Small intestine (tissue), 7 donors: ENCODE measurements at regions not wholly inside any gene's neighbourhood (a gene's known extent, or its start where the extent isn't known, plus 50 kb on each side); places are given as distances from the start of the nearest gene placed in this dataset.

Experiments used
- DNase-seq, 2 donors: peaks; one replicate each; pipeline versions ENCODE4 v3.0.0 to v3.0.0-alpha.2; 2013
- FAIRE-seq: peaks from 2 replicates; lab custom pipeline; 2012; peaks lifted over from hg19 to GRCh38; lab: Jason Lieb, UNC
- H3K27ac ChIP-seq, 3 donors: one replicate each; pipeline ENCODE4 v1.5.1; 2013; ENCODE audit warnings: low read length in 2 of 3, mild to moderate bottlenecking in 2 of 3, control low read depth in 1 of 3, inconsistent platforms in 1 of 3, low read depth in 1 of 3, moderate library complexity in 1 of 3
- H3K27me3 ChIP-seq, 3 donors: one replicate each; pipeline ENCODE4 v1.6.1; 2013; ENCODE audit warnings: low read length in 3 of 3, inconsistent platforms in 1 of 3; ENCODE audit not compliant: control insufficient read depth in 3 of 3, insufficient read depth in 3 of 3
- H3K36me3 ChIP-seq, 3 donors: one replicate each; pipeline ENCODE4 v1.6.1; 2013; ENCODE audit warnings: low read length in 3 of 3, inconsistent platforms in 1 of 3, low read depth in 1 of 3, mild to moderate bottlenecking in 1 of 3, moderate library complexity in 1 of 3; ENCODE audit not compliant: control insufficient read depth in 3 of 3, insufficient read depth in 2 of 3
- H3K4me1 ChIP-seq, 3 donors: one replicate each; pipeline ENCODE4 v1.6.1; 2013; ENCODE audit warnings: low read length in 2 of 3, inconsistent platforms in 1 of 3, low read depth in 1 of 3, mild to moderate bottlenecking in 1 of 3, moderate library complexity in 1 of 3; ENCODE audit not compliant: control insufficient read depth in 3 of 3, insufficient read depth in 2 of 3
- H3K4me3 ChIP-seq, 3 donors: one replicate each; pipeline ENCODE4 v1.5.1; 2013; ENCODE audit warnings: low read length in 3 of 3, control low read depth in 1 of 3, inconsistent platforms in 1 of 3, low read depth in 1 of 3, mild to moderate bottlenecking in 1 of 3, moderate library complexity in 1 of 3
- H3K9me3 ChIP-seq, 2 donors: one replicate each; pipeline ENCODE4 v1.6.1; 2013; ENCODE audit warnings: low read depth in 1 of 2, low read length in 1 of 2; ENCODE audit not compliant: control insufficient read depth in 2 of 2, insufficient read depth in 1 of 2
- WGBS, 3 donors: extraction: QIAGEN DNeasy Blood & Tissue Kit; methylation state at CpG; one replicate each; pipeline ENCODE4 v1.1.7; 2013; 5-methylcytosine and 5-hydroxymethylcytosine counted together
- donor health status: healthy with polysubstance abuse.
- donor health status: control.
- donor health status: control.
- donor health status: Bipolar disorder and iron deficiency.
- donor health status: healthy.

DNA sequence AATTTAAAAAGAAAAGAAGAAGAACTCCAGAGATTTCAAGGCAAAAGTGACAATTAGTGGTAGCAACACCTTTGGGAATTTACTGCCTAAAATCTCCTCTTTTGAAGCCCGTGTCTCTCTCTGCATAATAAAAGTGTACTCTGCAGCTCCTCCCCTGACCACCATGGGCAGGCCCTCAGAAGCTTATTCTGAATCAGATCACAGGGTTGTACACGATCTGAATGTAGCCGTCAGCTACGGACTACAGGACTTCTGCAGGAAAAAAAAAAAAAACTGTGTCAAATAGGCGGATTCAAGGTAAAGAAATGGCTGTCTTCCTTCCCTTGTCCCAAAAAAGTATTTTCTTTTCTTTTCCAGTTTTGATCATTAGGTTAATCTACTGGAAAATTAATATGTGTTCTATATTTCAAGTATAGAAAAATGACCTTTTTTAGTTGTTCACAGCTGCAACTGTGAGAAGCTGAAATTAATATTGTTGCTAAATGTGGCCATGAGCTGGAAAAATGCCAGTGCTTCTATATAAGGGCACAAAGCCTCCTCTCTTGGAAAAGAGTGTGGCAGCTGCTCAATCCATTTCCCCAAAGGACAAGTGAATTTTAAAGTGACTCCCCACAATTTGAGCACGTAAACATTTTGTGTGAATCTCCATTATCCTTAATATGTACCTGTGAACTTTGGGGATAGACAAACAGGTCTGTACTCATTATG, 397.4 kb downstream of the C6orf118 start:
- no peak overlapping the region for H3K4me3 ChIP-seq
- H3K4me1 ChIP-seq: no peaks in the 10 kb centered on the region
- FAIRE-seq: no peak
- H3K9me3 ChIP-seq: peaks cover 0 to 4% of the 10 kb centered on the region in 2 donors
- H3K36me3 ChIP-seq: no peaks in the 10 kb centered on the region
- no peak for DNase-seq
- no peak overlapping the region for H3K27ac ChIP-seq
- H3K27me3 ChIP-seq: no peaks in the 10 kb centered on the region
- 37 to 58% (median 55%) methylated on average over 6 of the region's 6 CpGs for WGBS, 3 donors

DNA sequence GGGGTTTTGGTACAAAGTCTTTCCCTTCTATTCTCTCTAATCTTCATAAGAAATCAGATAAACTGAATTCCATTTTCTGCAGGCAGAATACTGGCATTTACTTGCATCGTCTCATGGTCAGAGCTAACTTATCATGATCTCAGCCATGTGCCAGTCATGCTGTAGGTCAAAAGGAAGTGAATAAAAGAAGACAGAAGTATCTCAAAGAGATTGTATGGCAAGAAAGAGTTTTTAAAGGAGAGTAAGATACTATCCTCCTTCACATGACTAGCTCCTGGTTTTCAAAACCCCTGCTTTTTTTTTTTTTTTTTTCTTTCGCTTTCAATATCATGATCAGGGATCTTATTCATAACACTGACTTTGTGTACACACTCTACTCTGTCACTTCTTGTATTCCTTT, 398.3 kb downstream of the C6orf118 start:
- H3K27me3 ChIP-seq: no peaks in the 10 kb centered on the region
- H3K27ac ChIP-seq: no peak overlapping the region
- no peaks in the 10 kb centered on the region for H3K9me3 ChIP-seq
- no peak for FAIRE-seq
- no peak overlapping the region for H3K4me3 ChIP-seq
- DNase-seq: no peak
- H3K36me3 ChIP-seq: no peaks in the 10 kb centered on the region
- no peaks in the 10 kb centered on the region for H3K4me1 ChIP-seq
- 49 to 63% (median 49%) methylated on average over 2 of the region's 2 CpGs for WGBS, 3 donors

DNA sequence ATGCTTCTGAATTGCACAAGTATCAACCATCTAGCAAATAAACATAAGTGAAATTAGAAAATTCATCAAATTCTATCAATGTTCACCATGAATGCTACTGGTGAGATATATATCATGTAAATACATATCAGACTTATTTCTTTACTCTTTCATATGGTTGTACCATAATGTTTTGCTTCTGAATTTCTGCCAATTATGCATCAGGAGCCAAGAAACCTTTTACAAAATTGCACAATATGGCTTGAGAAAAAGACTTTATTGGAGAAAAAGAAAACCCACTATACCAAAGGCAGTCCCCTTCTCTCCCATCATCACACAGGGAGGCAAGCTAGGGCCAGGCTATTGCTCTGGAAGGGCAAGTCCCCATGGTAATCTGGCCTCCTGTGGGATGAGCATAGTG, 402.6 kb downstream of the C6orf118 start:
- no peak for FAIRE-seq

DNA sequence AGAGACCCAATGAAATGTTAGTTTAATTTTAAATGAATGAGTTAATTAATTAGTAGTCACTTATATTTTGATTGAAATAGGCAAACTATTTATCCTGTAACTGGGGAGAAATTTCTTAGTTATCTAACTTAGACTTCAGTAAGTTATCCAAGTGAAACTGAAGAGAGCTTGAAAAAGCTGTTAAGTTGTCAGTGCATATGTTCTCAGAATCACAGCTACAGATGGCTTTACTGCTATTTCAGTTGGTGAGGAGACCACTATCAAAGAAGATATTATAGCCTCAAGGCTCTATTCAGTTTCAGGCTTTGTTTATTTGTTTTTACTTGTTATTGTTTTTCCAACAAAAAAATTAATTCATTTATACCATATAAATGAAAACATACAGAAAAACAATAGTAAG, 404.1 kb downstream of the C6orf118 start:
- no peak overlapping the region for H3K4me3 ChIP-seq
- H3K4me1 ChIP-seq: no peaks in the 10 kb centered on the region

More for the DNA sequence above, 402.6 kb downstream of the C6orf118 start:
- H3K4me1 ChIP-seq: no peaks in the 10 kb centered on the region
- H3K4me3 ChIP-seq: no peak overlapping the region
- no peak for DNase-seq
- no peaks in the 10 kb centered on the region for H3K36me3 ChIP-seq
- no peak overlapping the region for H3K27ac ChIP-seq
- H3K27me3 ChIP-seq: no peaks in the 10 kb centered on the region
- no peaks in the 10 kb centered on the region for H3K9me3 ChIP-seq

DNA sequence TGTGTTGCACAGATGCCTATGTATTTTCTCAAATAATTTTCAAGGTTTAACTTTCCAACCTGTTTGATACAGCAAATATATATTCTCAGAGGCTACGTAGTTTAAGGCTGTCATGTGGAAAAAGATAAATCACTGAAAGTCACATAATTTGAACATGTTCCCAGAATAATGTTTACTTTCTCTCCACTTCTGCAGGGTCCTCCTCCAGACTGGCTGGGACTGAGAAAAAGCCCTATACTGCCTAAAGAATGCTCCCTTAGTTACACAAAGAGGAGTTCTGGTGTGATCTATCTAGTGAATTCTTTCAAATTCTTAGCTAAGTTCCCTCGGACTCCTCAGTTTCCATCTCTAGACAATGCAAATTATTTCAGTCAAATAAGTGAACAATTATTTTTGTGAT, 411.0 kb downstream of the C6orf118 start:
- 53 to 79% (median 77%) methylated on average over 2 of the region's 2 CpGs for WGBS, 3 donors
- Histone ChIP-seq H3K9me3 (peaks cover 2 to 12% of the 10 kb centered on the region in 2 donors), H3K4me3 (no peak overlapping the region), H3K36me3 (no peaks in the 10 kb centered on the region), H3K27ac (no peak overlapping the region), H3K4me1 (no peaks in the 10 kb centered on the region), H3K27me3 (no peaks in the 10 kb centered on the region)
- DNase-seq (no peak), FAIRE-seq (no peak)

More for the DNA sequence above, 404.1 kb downstream of the C6orf118 start:
- no peak for DNase-seq
- Histone ChIP-seq H3K9me3 (no peaks in the 10 kb centered on the region), H3K36me3 (no peaks in the 10 kb centered on the region), H3K27ac (no peak overlapping the region), H3K27me3 (no peaks in the 10 kb centered on the region)
- FAIRE-seq: no peak

DNA sequence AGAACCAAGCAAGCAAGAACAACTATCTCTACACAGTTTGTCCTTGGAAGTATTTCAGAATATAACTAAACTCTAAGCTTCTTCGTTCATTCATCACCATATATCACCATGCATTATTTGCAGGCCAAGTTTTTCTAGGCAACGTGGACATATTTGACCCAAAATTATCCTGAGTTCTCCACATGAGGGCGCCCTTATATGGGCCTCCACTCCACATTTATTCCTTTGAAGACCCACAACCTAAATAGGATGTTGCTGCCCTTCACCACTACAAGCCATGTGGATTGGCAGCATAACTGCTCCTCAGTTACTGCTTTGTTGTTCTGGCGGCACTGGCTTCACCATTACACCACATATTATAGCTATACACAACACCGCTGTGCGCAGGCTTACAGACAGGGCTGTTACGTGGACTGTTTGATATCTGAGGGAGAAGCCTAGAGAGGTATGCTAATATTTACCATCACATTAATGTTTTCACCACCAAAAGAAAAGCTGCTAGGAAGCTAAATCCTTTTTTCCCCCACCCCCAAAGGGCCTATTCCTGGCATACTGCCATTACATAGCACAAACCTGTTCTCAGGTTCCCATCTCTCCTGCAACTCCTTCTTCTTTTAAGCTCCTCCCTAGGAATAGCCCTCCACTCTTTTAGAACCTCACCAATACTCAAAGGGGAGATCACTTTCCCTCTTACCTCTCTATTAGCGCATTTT, 411.7 kb downstream of the C6orf118 start:
- Histone ChIP-seq H3K27me3 (no peaks in the 10 kb centered on the region), H3K9me3 (peaks cover 2 to 12% of the 10 kb centered on the region in 2 donors), H3K4me3 (no peak overlapping the region), H3K36me3 (no peaks in the 10 kb centered on the region), H3K27ac (no peak overlapping the region), H3K4me1 (no peaks in the 10 kb centered on the region)
- no peak for DNase-seq
- 70 to 78% (median 74%) methylated on average over 8 of the region's 8 CpGs for WGBS, 3 donors
- FAIRE-seq: no peak

DNA sequence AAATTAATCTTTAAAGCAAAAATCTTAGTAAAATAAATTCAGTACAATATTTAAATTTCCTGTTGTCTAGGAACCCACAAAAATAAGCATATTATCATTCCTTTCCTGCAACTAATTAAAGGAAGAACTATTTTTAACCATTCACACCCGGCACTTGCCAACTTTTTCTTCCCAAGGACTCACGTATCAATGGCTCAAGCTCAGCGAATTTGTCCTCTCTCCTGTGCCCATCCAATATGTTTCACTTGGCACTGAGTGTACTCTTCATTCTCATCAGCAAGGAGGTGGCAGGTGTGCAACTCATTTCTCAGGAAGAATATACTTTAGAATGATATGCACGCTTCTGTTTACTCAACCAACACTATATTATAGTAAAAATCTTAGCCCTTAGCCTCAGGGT, 419.4 kb downstream of the C6orf118 start:
- Histone ChIP-seq H3K4me3 (no peak overlapping the region), H3K27me3 (no peaks in the 10 kb centered on the region)
- no peak for DNase-seq

DNA sequence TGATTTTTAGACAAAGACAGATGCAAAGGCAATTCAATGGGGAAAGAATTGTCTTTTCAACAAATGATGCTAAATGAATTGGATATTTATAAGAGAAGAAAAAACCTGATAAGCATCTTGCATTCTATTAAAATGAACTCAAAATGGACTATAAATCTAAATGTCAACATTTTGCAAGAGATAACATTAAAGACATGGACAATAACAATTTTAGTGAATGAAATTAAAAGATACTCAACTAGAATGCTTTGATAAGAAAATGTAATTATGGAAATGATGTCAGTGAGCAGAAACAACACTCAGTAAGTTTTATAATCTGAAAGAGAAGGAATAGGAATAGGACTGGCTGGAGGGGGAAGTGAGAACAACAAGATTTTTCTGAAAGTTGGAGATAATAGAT, 421.7 kb downstream of the C6orf118 start:
- H3K27ac ChIP-seq: no peak overlapping the region
- no peak overlapping the region for H3K4me3 ChIP-seq
- DNase-seq (no peak), FAIRE-seq (no peak)
- no peaks in the 10 kb centered on the region for H3K4me1 ChIP-seq
- no peaks in the 10 kb centered on the region for H3K36me3 ChIP-seq
- no peaks in the 10 kb centered on the region for H3K9me3 ChIP-seq
- no peaks in the 10 kb centered on the region for H3K27me3 ChIP-seq

More for the DNA sequence above, 419.4 kb downstream of the C6orf118 start:
- whole genome bisulfite sequencing, 3 donors: 72 to 84% (median 81%) methylated on average over 4 of the region's 4 CpGs
- Histone ChIP-seq H3K4me1 (no peaks in the 10 kb centered on the region), H3K36me3 (no peaks in the 10 kb centered on the region), H3K9me3 (peaks cover 0 to 3% of the 10 kb centered on the region in 2 donors), H3K27ac (no peak overlapping the region)
- no peak for FAIRE-seq
